ENCODE measurements at regions not wholly inside any gene's neighbourhood (a gene's known extent, or its start where the extent isn't known, plus 50 kb on each side); places are given as distances from the start of the nearest gene placed in this dataset.

DNA sequence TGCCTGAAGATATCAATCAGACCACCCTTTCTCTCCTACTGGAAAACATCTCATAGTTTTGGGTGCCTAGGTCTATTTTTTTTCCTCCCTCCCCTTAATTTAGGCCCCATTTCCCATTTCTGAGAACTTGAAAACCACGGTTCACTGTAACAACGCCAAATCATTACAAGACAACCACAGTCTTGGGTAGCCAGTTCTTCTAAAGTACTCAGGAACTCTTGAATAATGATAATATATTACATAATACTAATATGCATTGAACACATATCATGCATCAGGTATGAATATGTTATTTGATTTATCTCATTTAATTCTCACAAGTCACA lies 185.1 kb upstream of the ADO start:
- peak; percentile 22 for ATAC-seq
- intact Hi-C loops (cut with DNase I): no loop called here
- Histone ChIP-seq H3K36me3 (no peaks in the 10 kb centered on the region), H3K4me1 (peaks cover 11% of the 10 kb centered on the region), H3K4me3 (no peak overlapping the region), H3K9me3 (no peaks in the 10 kb centered on the region), H3K27me3 (no peaks in the 10 kb centered on the region), H3K27ac (peak overlapping the region; percentile 40)
- DNase-seq: no peak
- TF ChIP-seq, protein P1, sequence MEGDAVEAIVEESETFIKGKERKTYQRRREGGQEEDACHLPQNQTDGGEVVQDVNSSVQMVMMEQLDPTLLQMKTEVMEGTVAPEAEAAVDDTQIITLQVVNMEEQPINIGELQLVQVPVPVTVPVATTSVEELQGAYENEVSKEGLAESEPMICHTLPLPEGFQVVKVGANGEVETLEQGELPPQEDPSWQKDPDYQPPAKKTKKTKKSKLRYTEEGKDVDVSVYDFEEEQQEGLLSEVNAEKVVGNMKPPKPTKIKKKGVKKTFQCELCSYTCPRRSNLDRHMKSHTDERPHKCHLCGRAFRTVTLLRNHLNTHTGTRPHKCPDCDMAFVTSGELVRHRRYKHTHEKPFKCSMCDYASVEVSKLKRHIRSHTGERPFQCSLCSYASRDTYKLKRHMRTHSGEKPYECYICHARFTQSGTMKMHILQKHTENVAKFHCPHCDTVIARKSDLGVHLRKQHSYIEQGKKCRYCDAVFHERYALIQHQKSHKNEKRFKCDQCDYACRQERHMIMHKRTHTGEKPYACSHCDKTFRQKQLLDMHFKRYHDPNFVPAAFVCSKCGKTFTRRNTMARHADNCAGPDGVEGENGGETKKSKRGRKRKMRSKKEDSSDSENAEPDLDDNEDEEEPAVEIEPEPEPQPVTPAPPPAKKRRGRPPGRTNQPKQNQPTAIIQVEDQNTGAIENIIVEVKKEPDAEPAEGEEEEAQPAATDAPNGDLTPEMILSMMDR (IDR thresholded peaks at IDR 0.05): no peak

DNA sequence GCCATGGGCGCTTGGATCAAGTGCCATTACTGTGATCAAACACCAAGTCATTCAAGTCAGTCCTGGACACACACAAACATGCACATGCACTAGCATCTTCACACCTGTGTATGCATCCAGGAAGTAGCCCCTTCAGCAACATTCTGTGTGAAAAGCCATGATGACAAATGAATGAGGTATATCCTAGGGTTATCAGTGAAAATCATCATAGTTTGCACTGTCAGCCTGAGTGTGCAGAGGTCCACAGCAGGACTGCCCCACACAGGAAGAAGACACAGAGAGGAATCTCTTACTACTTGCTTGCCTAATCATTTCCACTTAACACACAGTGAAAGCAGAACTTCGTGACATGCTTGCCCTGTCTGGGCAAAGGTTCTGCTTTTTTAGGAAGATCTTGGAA lies 184.0 kb upstream of the ADO start:
- no peak overlapping the region for H3K4me3 ChIP-seq
- H3K36me3 ChIP-seq: no peaks in the 10 kb centered on the region
- ATAC-seq (peak; percentile 83), DNase-seq (no peak)
- H3K27ac ChIP-seq: peak overlapping the region; percentile 58
- no peaks in the 10 kb centered on the region for H3K9me3 ChIP-seq
- intact Hi-C loops (cut with DNase I): no loop called here
- TF ChIP-seq, protein P1 (IDR thresholded peaks at IDR 0.05): no peak
- no peaks in the 10 kb centered on the region for H3K27me3 ChIP-seq
- H3K4me1 ChIP-seq: peaks cover 11% of the 10 kb centered on the region

DNA sequence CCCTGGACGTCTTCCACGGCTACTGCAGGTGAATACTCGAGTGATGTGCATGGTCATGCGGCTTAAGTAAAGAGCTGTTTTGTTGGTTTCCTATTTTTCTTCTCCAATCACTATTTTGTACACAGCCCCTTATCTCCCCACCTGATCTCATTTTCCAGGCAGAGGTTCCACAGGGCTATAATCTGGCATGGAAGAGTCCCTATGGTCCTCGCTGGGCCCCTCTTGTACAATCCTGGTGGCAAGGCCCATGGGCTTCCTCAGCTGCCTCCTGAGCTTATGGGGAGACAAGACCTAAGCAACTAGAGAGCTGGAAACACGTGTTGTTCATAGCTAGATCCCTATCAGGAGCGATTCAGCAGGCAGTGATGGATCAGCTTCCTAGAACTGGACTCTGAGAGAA lies 181.3 kb upstream of the ADO start:
- no peaks in the 10 kb centered on the region for H3K36me3 ChIP-seq
- H3K27ac ChIP-seq: no peak overlapping the region
- H3K27me3 ChIP-seq: no peaks in the 10 kb centered on the region
- DNase-seq (no peak), ATAC-seq (no peak)
- no peaks in the 10 kb centered on the region for H3K9me3 ChIP-seq
- H3K4me3 ChIP-seq: no peak overlapping the region
- TF ChIP-seq, protein P1 (IDR thresholded peaks at IDR 0.05): no peak
- intact Hi-C loops (cut with DNase I): no loop called here
- peaks cover 8% of the 10 kb centered on the region for H3K4me1 ChIP-seq

DNA sequence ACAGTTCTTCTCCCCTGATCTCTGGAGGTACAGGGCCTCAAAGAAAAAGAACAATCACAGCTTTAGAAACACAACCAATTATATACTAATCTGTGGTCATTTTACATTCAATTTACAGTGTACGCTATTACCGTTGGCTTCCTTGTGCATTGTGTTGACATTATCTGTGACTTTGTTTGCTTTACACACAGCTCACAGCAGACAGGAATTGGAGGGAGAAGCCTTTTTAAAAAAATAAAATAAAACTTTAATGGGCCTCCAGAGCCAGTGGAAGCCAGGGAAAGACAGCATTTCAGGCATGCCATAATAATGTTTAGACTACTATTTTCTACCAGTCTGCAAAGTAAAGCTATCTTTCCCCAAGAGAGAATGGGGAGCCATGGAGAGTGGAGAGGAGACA lies 179.0 kb upstream of the ADO start:
- H3K4me3 ChIP-seq: no peak overlapping the region
- H3K27ac ChIP-seq: no peak overlapping the region
- TF ChIP-seq, protein P1 (IDR thresholded peaks at IDR 0.05): no peak
- H3K27me3 ChIP-seq: no peaks in the 10 kb centered on the region
- no peaks in the 10 kb centered on the region for H3K36me3 ChIP-seq
- ATAC-seq (no peak), DNase-seq (no peak)
- H3K4me1 ChIP-seq: no peaks in the 10 kb centered on the region
- intact Hi-C loops (cut with DNase I): no loop called here
- H3K9me3 ChIP-seq: no peaks in the 10 kb centered on the region

DNA sequence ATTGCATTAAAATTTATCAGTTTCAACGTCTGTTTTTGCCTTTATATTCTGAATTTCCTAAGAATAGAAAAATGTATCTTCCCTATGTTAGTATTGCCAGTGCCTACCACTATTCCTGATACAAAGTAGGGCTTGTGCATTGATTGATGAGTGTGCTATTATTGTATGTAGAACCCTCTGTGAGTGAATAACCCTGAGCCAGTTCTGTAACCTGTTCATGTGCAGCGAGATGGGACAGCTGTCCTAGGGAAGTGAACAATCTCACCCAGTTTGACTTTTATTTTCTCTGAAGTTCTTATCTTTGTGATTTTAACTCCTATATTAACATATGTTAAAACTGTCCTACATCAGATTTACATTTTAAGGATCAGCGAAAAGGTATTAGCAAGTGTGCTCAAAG lies 178.4 kb upstream of the ADO start:
- ATAC-seq (no peak), DNase-seq (no peak)
- Histone ChIP-seq H3K4me3 (no peak overlapping the region), H3K9me3 (no peaks in the 10 kb centered on the region), H3K27ac (no peak overlapping the region), H3K27me3 (no peaks in the 10 kb centered on the region), H3K36me3 (no peaks in the 10 kb centered on the region), H3K4me1 (no peaks in the 10 kb centered on the region)
- intact Hi-C loops (cut with DNase I): no loop called here
- TF ChIP-seq, protein P1 (IDR thresholded peaks at IDR 0.05): no peak

DNA sequence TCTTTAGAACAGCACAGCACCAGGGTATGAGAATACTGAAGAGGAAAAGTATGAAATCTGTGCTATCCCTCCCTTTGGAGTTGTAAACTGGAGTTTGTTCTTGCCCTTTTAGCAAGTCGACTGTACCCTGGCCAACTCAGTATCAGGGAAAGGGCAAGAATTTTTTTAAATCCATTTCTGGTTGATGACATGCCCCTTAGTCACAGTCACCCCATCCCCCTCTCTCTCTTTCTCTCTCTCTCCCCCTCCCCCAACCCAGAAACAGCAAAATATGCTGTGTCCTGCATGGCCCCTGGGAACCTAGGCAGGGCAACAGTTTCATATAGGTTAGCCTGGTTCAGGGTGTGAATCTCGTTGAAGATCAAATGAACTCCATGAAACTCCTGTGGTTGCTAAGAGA lies 177.7 kb upstream of the ADO start:
- H3K4me1 ChIP-seq: no peaks in the 10 kb centered on the region
- H3K36me3 ChIP-seq: no peaks in the 10 kb centered on the region
- H3K4me3 ChIP-seq: no peak overlapping the region
- DNase-seq (no peak), ATAC-seq (no peak)
- no peak overlapping the region for H3K27ac ChIP-seq
- H3K27me3 ChIP-seq: no peaks in the 10 kb centered on the region
- H3K9me3 ChIP-seq: no peaks in the 10 kb centered on the region
- TF ChIP-seq, protein P1 (IDR thresholded peaks at IDR 0.05): no peak
- intact Hi-C loops (cut with DNase I): no loop called here
